AG04449 (cell line): ENCODE measurements at regions not wholly inside any gene's neighbourhood (a gene's known extent, or its start where the extent isn't known, plus 50 kb on each side); places are given as distances from the start of the nearest gene placed in this dataset.

ENCODE experiments used
- CTCF ChIA-PET: fragments of 350-600 bp; formaldehyde crosslinking; extraction: SDS; loops from one replicate; lab custom pipeline; 2021; ENCODE audit warnings: antibody characterized with exemption; lab: Yijun Ruan, JAX
- POLR2A ChIA-PET: fragments of 400-600, 350-600 bp; formaldehyde crosslinking; extraction: SDS; loops from one replicate; lab custom pipeline; 2020; ENCODE audit warnings: antibody characterized with exemption, inconsistent platforms; lab: Yijun Ruan, JAX
- DNase-seq: peaks from one replicate; pipeline ENCODE4 v3.0.0-alpha.2; 2010; ENCODE audit warnings: low read depth, low spot score
- H3K4me3 ChIP-seq: 2 replicates; pipeline ENCODE4 v1.5.1; 2011; ENCODE audit warnings: low read depth, mild to moderate bottlenecking, control low read depth, low read length
- CTCF ChIP-seq: IDR thresholded peaks from one replicate; pipeline ENCODE4 v1.5.1; 2011; ENCODE audit warnings: mild to moderate bottlenecking, moderate library complexity, low read length, control low read depth, inconsistent platforms; ENCODE audit not compliant: insufficient read depth; ENCODE audit errors: missing control alignments

- no peak overlapping the region for H3K4me3 ChIP-seq
- no peak for DNase-seq
- no peak for TF ChIP-seq CTCF
- POLR2A ChIA-PET, result no interaction called here
- CTCF ChIA-PET, result no interaction called here
Measured at GRCh38 chr15:95829062-95829461, 501.4 kb upstream of the NR2F2 start.

DNA sequence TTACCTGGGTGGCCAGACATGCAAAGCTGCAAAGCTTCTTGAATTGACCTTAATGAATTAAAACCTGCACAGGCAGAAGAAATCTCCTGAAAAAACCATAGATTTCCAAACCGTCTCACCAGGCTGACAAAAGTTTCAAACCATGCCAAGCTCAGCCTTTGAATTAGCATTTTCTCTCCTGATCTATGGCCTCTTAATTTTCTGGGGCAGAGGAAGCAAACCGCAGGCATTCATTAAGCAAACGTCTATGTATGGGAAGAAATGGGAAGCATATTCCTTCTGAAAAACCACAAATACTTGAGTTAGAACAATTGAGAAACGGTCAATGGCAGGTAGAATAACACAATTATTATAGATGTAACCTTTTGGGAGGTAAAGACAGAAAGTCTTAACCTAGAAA is 500.2 kb upstream of the NR2F2 start:
- ChIA-PET CTCF (no interaction called here), POLR2A (no interaction called here)
- no peak overlapping the region for H3K4me3 ChIP-seq
- TF ChIP-seq CTCF, result no peak
- DNase-seq, result no peak

DNA sequence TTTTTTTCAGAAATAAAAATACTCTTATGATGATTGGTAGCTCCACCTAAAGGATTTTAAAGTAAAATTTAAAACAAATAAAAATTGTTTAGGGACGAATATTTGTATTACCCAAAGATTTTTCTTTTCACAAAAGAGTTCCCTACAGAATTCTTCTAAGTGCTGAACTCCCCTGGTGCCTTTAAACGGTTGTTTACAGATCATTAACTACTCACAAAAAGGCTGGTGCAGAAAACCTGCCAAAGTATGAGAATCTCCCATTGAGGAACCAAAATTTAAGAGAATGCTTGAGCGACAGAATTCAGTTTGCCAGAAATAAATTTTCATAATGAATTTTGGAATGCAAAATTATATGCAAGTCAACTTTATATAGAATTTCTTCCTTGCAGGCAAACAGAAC is 497.8 kb upstream of the NR2F2 start:
- TF ChIP-seq CTCF, result no peak
- POLR2A ChIA-PET, result no interaction called here
- CTCF ChIA-PET, result no interaction called here
- H3K4me3 ChIP-seq, result no peak overlapping the region
- no peak for DNase-seq

DNA sequence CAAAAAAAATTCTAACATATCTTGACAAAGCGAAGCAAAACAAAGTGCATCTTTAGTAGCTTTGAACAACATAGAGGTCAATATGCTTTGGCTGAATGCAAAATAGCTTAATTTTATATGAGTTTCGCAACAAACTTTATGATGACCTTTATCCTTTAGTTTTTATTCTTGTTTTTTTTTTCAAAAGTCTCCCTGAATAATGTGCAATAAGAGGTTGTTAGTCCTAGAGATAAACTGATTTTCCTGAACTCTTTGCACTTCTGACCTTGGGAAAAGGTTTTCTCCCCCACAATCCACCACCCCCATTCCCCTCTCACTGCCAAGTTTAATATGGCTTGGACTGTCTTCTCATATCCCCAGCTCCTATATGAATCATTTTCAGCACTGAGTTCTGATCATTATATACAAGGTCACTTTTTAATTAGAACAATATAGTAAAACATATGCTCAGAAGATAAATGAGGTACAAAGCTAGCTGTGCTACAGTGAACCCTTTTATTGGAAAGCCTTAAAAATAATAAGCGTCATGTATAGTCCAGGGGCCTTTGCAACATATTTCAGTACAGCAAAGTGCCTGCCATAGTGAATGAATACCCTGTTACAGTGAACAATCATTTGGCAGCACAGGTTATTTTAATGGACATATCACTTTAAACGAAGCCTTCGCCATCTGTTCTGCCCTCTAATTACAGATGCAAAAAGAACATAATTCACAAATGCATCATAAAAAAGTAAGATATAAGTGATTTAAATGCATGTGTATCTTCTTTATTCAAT is 496.3 kb upstream of the NR2F2 start:
- no peak overlapping the region for H3K4me3 ChIP-seq
- ChIA-PET CTCF (no interaction called here), POLR2A (no interaction called here)
- no peak for DNase-seq
- TF ChIP-seq CTCF, result no peak

- no peak overlapping the region for H3K4me3 ChIP-seq
- no peak for TF ChIP-seq CTCF
- DNase-seq, result no peak
- POLR2A ChIA-PET, result no interaction called here
- CTCF ChIA-PET, result no interaction called here
Measured at GRCh38 chr15:95836536-95836935, 494.0 kb upstream of the NR2F2 start.

DNA sequence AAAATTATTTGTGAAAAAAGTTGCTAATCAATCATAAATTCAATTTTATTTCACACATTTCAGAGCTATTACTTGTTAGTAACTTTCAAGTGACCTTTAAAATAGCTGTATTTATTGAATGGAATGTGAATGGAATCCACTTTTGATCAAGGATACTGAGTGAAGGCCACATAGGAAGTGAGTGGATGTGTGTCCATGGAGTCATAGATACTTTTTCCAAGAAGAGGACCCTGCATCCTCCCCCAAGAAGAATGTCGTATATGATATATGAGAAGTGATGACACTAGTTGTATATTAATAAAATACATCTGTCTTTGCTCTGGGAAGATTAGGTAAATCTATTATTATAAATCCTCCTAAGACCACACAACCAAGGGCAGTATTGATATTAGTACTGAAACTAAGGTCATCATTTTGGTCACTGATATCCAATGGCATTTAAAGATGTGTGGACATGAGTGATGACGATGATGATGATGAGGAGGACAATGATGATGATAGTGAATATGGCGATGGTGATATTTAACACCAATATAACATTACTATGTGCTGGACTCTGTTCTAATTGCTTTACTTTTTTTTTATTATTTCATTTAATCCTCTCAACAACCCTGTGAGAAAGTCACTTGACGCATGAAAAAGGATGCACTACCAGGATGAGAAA is 493.0 kb upstream of the NR2F2 start:
- ChIA-PET CTCF (interaction anchor here (1.3 kb wide), 1 partner anchor 14 kb away, joined by 4 read pairs; no protein-coding TSS in a partner anchor), POLR2A (interaction anchor here (0.6 kb wide), 1 partner anchor 15 kb away, joined by 3 read pairs; no protein-coding TSS in a partner anchor)
- TF ChIP-seq CTCF, result no peak
- H3K4me3 ChIP-seq, result no peak overlapping the region
- DNase-seq, result no peak
